PC-3 (cell line): ENCODE measurements at regions not wholly inside any gene's neighbourhood (a gene's known extent, or its start where the extent isn't known, plus 50 kb on each side); places are given as distances from the start of the nearest gene placed in this dataset.

ENCODE experiments used
- ATAC-seq: fragments of 200-7000 bp; cut with Tn5 transposase; 2 replicates; pipeline ENCODE4 v1.9.1; 2020; ENCODE audit warnings: mild to moderate bottlenecking, moderate library complexity
- BruUV-seq: library from RNA; stranded (reverse); fragments of 400-500 nt; replicated peaks from 2 replicates; lab custom pipeline; 2021; lab: Mats Ljungman, UMichigan
- CTCF ChIA-PET: fragments of 300-600 bp; sonication (Branson Sonifier 250); formaldehyde crosslinking; loops from one replicate; lab custom pipeline; 2022; ENCODE audit warnings: antibody characterized with exemption; lab: Charles Lee
- POLR2A ChIA-PET: fragments of 300-600 bp; sonication (Branson Sonifier 250); formaldehyde crosslinking; loops from one replicate; lab custom pipeline; 2022; ENCODE audit warnings: antibody characterized with exemption; ENCODE audit not compliant: unreplicated experiment; lab: Charles Lee
- DNase-seq: peaks from one replicate; pipeline ENCODE4 v3.0.0-alpha.2; 2015
- H2AFZ ChIP-seq: fragments of 300-600 bp; sonication (generic); 2 replicates; pipeline ENCODE4 v1.6.0; 2016; ENCODE audit warnings: antibody characterized with exemption, low read length
- H3F3A ChIP-seq: fragments of 300-600 bp; sonication (generic); one replicate; pipeline ENCODE4 v1.6.0; 2017; ENCODE audit warnings: antibody characterized with exemption, low read length, control low read depth, mild to moderate bottlenecking; ENCODE audit not compliant: unreplicated experiment
- H3K27ac ChIP-seq: fragments of 300-600 bp; sonication (generic); 2 replicates; pipeline ENCODE4 v1.5.1; 2016; ENCODE audit warnings: mild to moderate bottlenecking, low read length
- H3K27me3 ChIP-seq: fragments of 300-600 bp; sonication (generic); 2 replicates; pipeline ENCODE4 v1.6.1; 2016; ENCODE audit warnings: low read length, mixed read lengths
- H3K36me3 ChIP-seq: fragments of 300-600 bp; sonication (generic); 2 replicates; pipeline ENCODE4 v1.6.1; 2016; ENCODE audit warnings: low read depth, mixed run types, low read length, mixed read lengths
- H3K4me1 ChIP-seq: fragments of 300-600 bp; sonication (generic); 2 replicates; pipeline ENCODE4 v1.5.1; 2016; ENCODE audit warnings: low read length; ENCODE audit not compliant: insufficient read depth
- H3K4me2 ChIP-seq: fragments of 300-600 bp; sonication (generic); 2 replicates; pipeline ENCODE4 v1.6.0; 2016; ENCODE audit warnings: low read length
- H3K4me3 ChIP-seq: fragments of 300-600 bp; sonication (generic); 2 replicates; pipeline ENCODE4 v1.5.1; 2016; ENCODE audit warnings: mild to moderate bottlenecking, low read length, mixed read lengths
- H3K79me2 ChIP-seq: fragments of 300-600 bp; sonication (generic); 2 replicates; pipeline ENCODE4 v1.6.1; 2017; ENCODE audit warnings: low read length, mixed read lengths
- H3K9ac ChIP-seq: fragments of 300-600 bp; sonication (generic); 2 replicates; pipeline ENCODE4 v1.6.0; 2016; ENCODE audit warnings: mild to moderate bottlenecking, low read length
- H3K9me2 ChIP-seq: fragments of 300-600 bp; sonication (generic); replicated peaks from 2 replicates; pipeline ENCODE4 v1.6.1; 2016; ENCODE audit warnings: mixed run types, low read length, mixed read lengths
- H3K9me3 ChIP-seq: fragments of 300-600 bp; sonication (generic); 2 replicates; pipeline ENCODE4 v1.6.1; 2016; ENCODE audit warnings: low read length, mixed read lengths
- H4K20me1 ChIP-seq: fragments of 300-600 bp; sonication (generic); 2 replicates; pipeline ENCODE4 v1.6.1; 2016; ENCODE audit warnings: low read length, mixed read lengths
- EZH2 ChIP-seq: fragments of 300-600 bp; sonication (generic); IDR thresholded peaks from one replicate; pipeline ENCODE4 v1.6.1; 2017; ENCODE audit warnings: antibody characterized with exemption, mild to moderate bottlenecking, low read length; ENCODE audit not compliant: unreplicated experiment
- EZH2phosphoT487 ChIP-seq: fragments of 300-600 bp; sonication (generic); IDR thresholded peaks from 2 replicates; pipeline ENCODE4 v1.6.1; 2018; ENCODE audit warnings: mild to moderate bottlenecking, antibody characterized with exemption, low read length, borderline replicate concordance
- intact Hi-C: fragments of 100-400 bp; cut with micrococcal nuclease; formaldehyde crosslinking; loops from 2 replicates; pipeline ENCODE4 v1.9.0; 2023
- TF ChIP-seq, protein P1 (sequence below): fragments of 300-600 bp; sonication (generic); conservative IDR thresholded peaks from 2 replicates; pipeline ENCODE4 v1.5.1; 2017; ENCODE audit warnings: antibody characterized with exemption, low read depth, mild to moderate bottlenecking, low read length

DNA sequence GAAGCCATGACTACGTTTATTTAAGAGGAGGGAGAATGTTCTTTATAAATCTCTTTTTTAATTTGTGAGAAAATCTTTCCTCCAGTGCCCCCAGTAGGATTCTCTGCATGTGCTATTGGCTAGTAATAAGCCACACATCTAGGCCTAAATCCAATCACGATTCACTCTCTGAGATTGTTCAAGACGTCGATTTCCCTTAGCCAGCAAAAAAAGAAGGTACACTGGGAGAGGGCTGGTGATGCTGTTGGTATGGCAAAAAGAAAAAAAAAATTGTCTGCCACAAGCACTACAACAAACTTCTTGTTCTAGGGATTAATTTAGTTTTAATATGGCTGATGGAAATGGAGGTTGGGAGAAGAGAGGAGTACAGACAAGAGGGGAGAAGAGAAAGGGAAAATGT is 130.5 kb upstream of the MROH9 start:
- H3K9me3 ChIP-seq: no peaks in the 10 kb centered on the region
- H3K4me3 ChIP-seq: no peak overlapping the region
- no TSS peak for BruUV-seq
- H3K9me2 ChIP-seq: no peaks in the 10 kb centered on the region
- no peak for TF ChIP-seq EZH2phosphoT487
- TF ChIP-seq EZH2: no peak
- TF ChIP-seq, protein P1, sequence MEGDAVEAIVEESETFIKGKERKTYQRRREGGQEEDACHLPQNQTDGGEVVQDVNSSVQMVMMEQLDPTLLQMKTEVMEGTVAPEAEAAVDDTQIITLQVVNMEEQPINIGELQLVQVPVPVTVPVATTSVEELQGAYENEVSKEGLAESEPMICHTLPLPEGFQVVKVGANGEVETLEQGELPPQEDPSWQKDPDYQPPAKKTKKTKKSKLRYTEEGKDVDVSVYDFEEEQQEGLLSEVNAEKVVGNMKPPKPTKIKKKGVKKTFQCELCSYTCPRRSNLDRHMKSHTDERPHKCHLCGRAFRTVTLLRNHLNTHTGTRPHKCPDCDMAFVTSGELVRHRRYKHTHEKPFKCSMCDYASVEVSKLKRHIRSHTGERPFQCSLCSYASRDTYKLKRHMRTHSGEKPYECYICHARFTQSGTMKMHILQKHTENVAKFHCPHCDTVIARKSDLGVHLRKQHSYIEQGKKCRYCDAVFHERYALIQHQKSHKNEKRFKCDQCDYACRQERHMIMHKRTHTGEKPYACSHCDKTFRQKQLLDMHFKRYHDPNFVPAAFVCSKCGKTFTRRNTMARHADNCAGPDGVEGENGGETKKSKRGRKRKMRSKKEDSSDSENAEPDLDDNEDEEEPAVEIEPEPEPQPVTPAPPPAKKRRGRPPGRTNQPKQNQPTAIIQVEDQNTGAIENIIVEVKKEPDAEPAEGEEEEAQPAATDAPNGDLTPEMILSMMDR: no peak
- no peak overlapping the region for H3K27ac ChIP-seq
- no peaks in the 10 kb centered on the region for H3K79me2 ChIP-seq
- no peaks in the 10 kb centered on the region for H3K36me3 ChIP-seq
- ATAC-seq: no peak
- no peak overlapping the region for H3K4me2 ChIP-seq
- CTCF ChIA-PET: no interaction called here
- no peak overlapping the region for H2AFZ ChIP-seq
- no peaks in the 10 kb centered on the region for H3K27me3 ChIP-seq
- H3K9ac ChIP-seq: no peak overlapping the region
- no peaks in the 10 kb centered on the region for H4K20me1 ChIP-seq
- POLR2A ChIA-PET: no interaction called here
- no peaks in the 10 kb centered on the region; the same call in 1 of the 2 replicates for H3K4me1 ChIP-seq
- no peaks in the 10 kb centered on the region for H3F3A ChIP-seq
- no peak for DNase-seq
- intact Hi-C loops: no loop called here

DNA sequence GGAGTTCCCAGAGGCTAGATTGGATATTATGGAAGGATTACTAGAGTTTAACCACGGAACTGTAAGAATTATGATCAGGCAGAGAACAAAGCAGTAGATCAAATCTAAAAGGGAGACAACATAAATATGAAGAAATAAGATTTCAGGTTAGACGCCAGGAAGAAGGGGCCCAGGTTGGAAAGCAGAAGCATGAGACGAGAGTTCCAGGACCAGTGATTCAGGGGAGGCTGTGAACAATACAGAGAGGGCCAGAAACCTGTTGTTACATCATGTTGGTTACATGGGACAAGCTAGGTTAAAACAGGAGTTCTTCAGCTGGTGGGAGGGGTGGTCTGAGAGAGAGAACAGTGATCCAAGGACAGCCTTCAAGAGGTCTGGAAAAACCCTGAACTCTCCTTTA is 128.4 kb upstream of the MROH9 start:
- ATAC-seq (no peak), DNase-seq (no peak)

DNA sequence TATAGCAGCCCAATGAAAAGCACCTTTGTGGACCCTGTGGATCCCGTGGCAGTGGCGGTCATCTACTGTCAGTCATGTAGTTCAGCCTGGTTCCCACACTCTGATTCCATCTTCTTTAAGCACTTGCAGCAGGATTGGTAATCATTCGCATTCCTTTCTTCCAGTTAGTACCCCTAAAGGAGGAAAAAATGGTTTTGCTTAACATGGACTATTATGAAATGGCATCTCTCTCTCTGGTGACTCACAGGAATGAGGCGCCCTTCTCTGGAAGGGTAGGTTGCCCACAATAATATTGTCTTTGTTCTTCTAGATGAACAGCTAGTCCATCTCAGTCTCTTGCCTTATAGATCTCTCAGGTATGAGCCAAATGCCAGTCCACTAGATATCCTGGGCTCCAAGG is 127.9 kb upstream of the MROH9 start:
- peak; percentile 49 for DNase-seq

More for the DNA sequence above, 128.4 kb upstream of the MROH9 start:
- no peak overlapping the region for H3K4me3 ChIP-seq
- no peaks in the 10 kb centered on the region for H3K36me3 ChIP-seq
- H3K27me3 ChIP-seq: no peaks in the 10 kb centered on the region
- H4K20me1 ChIP-seq: no peaks in the 10 kb centered on the region
- H3K27ac ChIP-seq: no peak overlapping the region
- H3K4me1 ChIP-seq: no peaks in the 10 kb centered on the region; the same call in 1 of the 2 replicates
- no peaks in the 10 kb centered on the region for H3K9me2 ChIP-seq
- intact Hi-C loops: no loop called here
- no peak for TF ChIP-seq EZH2phosphoT487
- no peak for TF ChIP-seq EZH2
- TF ChIP-seq, protein P1: no peak
- POLR2A ChIA-PET: no interaction called here
- H3F3A ChIP-seq: no peaks in the 10 kb centered on the region
- no peak overlapping the region for H3K4me2 ChIP-seq
- BruUV-seq: no TSS peak
- no peak overlapping the region for H2AFZ ChIP-seq
- CTCF ChIA-PET: no interaction called here
- no peaks in the 10 kb centered on the region for H3K9me3 ChIP-seq
- H3K9ac ChIP-seq: no peak overlapping the region
- H3K79me2 ChIP-seq: no peaks in the 10 kb centered on the region

More for the DNA sequence above, 127.9 kb upstream of the MROH9 start:
- H3K27ac ChIP-seq: no peak overlapping the region
- no peak overlapping the region for H2AFZ ChIP-seq
- no peak overlapping the region for H3K4me2 ChIP-seq
- H3K9me3 ChIP-seq: no peaks in the 10 kb centered on the region
- ChIA-PET POLR2A (no interaction called here), CTCF (no interaction called here)
- H3F3A ChIP-seq: no peaks in the 10 kb centered on the region
- H4K20me1 ChIP-seq: no peaks in the 10 kb centered on the region
- H3K27me3 ChIP-seq: no peaks in the 10 kb centered on the region
- H3K36me3 ChIP-seq: no peaks in the 10 kb centered on the region
- no peak overlapping the region for H3K4me3 ChIP-seq
- no peaks in the 10 kb centered on the region; the same call in 1 of the 2 replicates for H3K4me1 ChIP-seq
- intact Hi-C loops: no loop called here
- no peaks in the 10 kb centered on the region for H3K9me2 ChIP-seq
- BruUV-seq: no TSS peak
- no peak for ATAC-seq
- H3K79me2 ChIP-seq: no peaks in the 10 kb centered on the region
- H3K9ac ChIP-seq: no peak overlapping the region
- no peak for TF ChIP-seq EZH2phosphoT487
- TF ChIP-seq EZH2: no peak
- TF ChIP-seq, protein P1: no peak
